ENCODE measurements at regions not wholly inside any gene's neighbourhood (a gene's known extent, or its start where the extent isn't known, plus 50 kb on each side); places are given as distances from the start of the nearest gene placed in this dataset.

DNA sequence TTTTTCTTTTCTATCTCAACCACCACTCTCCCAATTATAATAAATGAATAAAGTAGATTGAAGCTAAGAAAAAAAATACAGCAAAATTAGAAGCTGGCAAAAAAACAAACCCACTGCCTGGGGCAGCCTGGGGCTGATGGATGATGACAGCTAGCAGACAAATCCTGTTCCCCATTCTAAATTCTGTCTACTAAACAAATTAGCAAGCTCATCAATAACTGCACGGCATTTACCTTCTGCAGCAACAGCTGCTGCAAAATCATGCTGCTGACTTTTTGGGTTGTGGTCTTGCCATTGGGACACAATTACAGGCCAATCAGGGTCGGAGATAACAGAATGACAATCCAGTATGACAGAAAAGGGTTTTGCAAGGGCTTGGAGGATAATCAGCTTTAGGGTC is 443.6 kb upstream of the SOX5 start:
- no peak for TF ChIP-seq POLR2A (IDR thresholded peaks at IDR 0.05; ENCODE audit: low read depth, low read length)
- no peak for TF ChIP-seq POLR2AphosphoS5 (IDR thresholded peaks at IDR 0.05; ENCODE audit: low read depth, low read length)

Measured in GM12892 (cell line).